ENCODE measurements at regions not wholly inside any gene's neighbourhood (a gene's known extent, or its start where the extent isn't known, plus 50 kb on each side); places are given as distances from the start of the nearest gene placed in this dataset.

- TF ChIP-seq CTCF (conservative IDR thresholded peaks at IDR 0.05 in 1 of 2, IDR thresholded peaks at IDR 0.05 in 1 of 2; ENCODE audit: extremely low read depth in 1 of 2, insufficient read depth in 1 of 2, low read depth in 1 of 2, low read length in 2 of 2) (no peak), EZH2 (IDR thresholded peaks at IDR 0.05; ENCODE audit: borderline replicate concordance, low read length) (no peak)
Measured at GRCh38 chr7:16001477-16001876, 315.0 kb upstream of the MEOX2 start.
